ENCODE measurements at regions not wholly inside any gene's neighbourhood (a gene's known extent, or its start where the extent isn't known, plus 50 kb on each side); places are given as distances from the start of the nearest gene placed in this dataset.

DNA sequence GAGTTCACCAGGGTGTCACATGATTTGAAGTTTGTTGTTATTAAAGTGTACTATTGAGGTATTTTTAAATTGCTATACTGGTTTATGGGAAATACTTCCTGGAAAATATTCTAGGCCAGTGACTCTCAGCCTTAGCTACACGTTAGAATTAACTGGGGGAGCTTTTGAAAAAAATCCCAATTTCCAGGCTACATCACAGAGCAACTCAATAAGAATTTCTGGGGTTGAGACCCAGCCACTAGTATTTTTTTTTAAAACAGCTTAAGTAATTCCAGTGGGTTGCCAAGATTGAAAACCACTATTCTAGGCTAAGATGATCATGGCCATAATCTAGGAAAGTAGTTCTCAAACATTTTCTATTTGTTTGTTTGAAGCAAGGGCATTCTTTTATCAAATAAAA, 142.9 kb upstream of the GRIA1 start:
- Histone ChIP-seq H3K4me1 (no peaks in the 10 kb centered on the region), H3K9me3 (no peaks in the 10 kb centered on the region), H3K4me3 (no peak overlapping the region), H3K27ac (no peak overlapping the region), H3K4me2 (no peak overlapping the region)
- TF ChIP-seq, protein P1, sequence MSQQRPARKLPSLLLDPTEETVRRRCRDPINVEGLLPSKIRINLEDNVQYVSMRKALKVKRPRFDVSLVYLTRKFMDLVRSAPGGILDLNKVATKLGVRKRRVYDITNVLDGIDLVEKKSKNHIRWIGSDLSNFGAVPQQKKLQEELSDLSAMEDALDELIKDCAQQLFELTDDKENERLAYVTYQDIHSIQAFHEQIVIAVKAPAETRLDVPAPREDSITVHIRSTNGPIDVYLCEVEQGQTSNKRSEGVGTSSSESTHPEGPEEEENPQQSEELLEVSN (IDR thresholded peaks at IDR 0.05; ENCODE audit: borderline replicate concordance, low read depth) = no peak
- ATAC-seq (no peak), FAIRE-seq (no peak), DNase-seq (ENCODE audit: low read depth in 1 of 2, low spot score in 1 of 2) (no peak)
- ChIA-PET CTCF (no interaction called here), POLR2A (no interaction called here)
- 0% methylated on average over 1 of the region's 1 CpG for WGBS (ENCODE audit: missing lambda C conversion rate)

DNA sequence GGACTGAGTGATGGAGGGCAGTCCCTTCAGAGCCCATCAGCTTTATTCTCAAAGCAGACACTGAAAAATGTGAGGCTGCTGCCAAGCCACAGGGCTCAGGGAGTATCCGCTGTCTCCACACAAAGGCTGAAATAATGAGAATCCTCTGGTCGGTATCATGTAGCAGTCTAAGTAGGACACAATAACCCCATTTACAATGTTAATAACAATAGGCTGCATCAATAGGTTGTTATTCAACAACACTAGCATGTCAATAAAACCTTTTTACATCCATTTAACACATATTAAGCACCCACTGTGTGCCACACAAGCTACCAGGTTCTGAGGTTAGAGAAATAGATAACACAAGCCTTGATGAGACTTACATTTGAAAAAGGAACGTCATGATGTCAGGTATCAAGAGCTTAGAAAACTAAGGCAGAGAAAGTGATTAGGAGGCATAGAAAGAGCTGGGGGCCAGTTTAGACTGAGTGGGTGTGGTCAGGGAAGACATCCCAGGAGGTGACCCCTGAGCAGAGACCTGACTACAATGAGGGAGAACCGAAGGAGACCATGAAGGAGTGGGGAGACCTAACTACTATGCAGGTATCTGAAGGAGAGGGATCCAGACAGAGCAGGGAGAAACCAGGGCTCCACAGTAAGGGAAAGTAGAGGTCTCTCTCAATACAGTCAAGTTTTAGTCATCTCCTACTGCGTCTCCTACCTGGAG, 140.1 kb upstream of the GRIA1 start:
- no peaks in the 10 kb centered on the region for H3K9me3 ChIP-seq
- no peak overlapping the region for H3K4me2 ChIP-seq
- ATAC-seq = no peak
- POLR2A ChIA-PET = no interaction called here
- no peak for DNase-seq (ENCODE audit: low read depth in 1 of 2, low spot score in 1 of 2)
- CTCF ChIA-PET = no interaction called here
- FAIRE-seq = no peak
- H3K4me3 ChIP-seq = no peak overlapping the region
- 11% methylated on average over 5 of the region's 5 CpGs for WGBS (ENCODE audit: missing lambda C conversion rate)
- no peaks in the 10 kb centered on the region for H3K4me1 ChIP-seq
- no peak for TF ChIP-seq BHLHE40 (IDR thresholded peaks at IDR 0.05; ENCODE audit: low read depth, low read length)
- TF ChIP-seq KDM5A (IDR thresholded peaks at IDR 0.05) = no peak
- TF ChIP-seq NFE2L2 (conservative IDR thresholded peaks at IDR 0.05; ENCODE audit: low read length) = no peak
- TF ChIP-seq RFX5 (IDR thresholded peaks at IDR 0.05) = no peak
- no peak for TF ChIP-seq CHD2 (IDR thresholded peaks at IDR 0.05; ENCODE audit: low read length, partially characterized antibody)
- no peak for TF ChIP-seq PHF8 (IDR thresholded peaks at IDR 0.05; ENCODE audit: borderline replicate concordance, low read depth)
- TF ChIP-seq RAD21 (conservative IDR thresholded peaks at IDR 0.05 in 1 of 2, IDR thresholded peaks at IDR 0.05 in 1 of 2) = no peak
- no peak for TF ChIP-seq SREBF2 (IDR thresholded peaks at IDR 0.05)
- no peak for TF ChIP-seq GATA3 (IDR thresholded peaks at IDR 0.05; ENCODE audit: borderline replicate concordance)
- no peak for TF ChIP-seq MAZ (IDR thresholded peaks at IDR 0.05; ENCODE audit: borderline replicate concordance, low read depth, low read length)
- TF ChIP-seq ZFP36 (IDR thresholded peaks at IDR 0.05; ENCODE audit: borderline replicate concordance, partially characterized antibody) = no peak
- no peak for TF ChIP-seq NPAS2 (CRISPR knock-in tag; IDR thresholded peaks at IDR 0.05; ENCODE audit: borderline replicate concordance)
- no peak for TF ChIP-seq HOXB5 (CRISPR knock-in tag; IDR thresholded peaks at IDR 0.05)
- TF ChIP-seq HOXB13 (CRISPR knock-in tag; IDR thresholded peaks at IDR 0.05; ENCODE audit: low read depth) = no peak
- TF ChIP-seq ZNF302 (CRISPR knock-in tag; IDR thresholded peaks at IDR 0.05) = no peak
- TF ChIP-seq, protein P2, sequence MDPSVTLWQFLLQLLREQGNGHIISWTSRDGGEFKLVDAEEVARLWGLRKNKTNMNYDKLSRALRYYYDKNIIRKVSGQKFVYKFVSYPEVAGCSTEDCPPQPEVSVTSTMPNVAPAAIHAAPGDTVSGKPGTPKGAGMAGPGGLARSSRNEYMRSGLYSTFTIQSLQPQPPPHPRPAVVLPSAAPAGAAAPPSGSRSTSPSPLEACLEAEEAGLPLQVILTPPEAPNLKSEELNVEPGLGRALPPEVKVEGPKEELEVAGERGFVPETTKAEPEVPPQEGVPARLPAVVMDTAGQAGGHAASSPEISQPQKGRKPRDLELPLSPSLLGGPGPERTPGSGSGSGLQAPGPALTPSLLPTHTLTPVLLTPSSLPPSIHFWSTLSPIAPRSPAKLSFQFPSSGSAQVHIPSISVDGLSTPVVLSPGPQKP (IDR thresholded peaks at IDR 0.05; ENCODE audit: low read depth, low read length) = no peak
- TF ChIP-seq, protein P3, sequence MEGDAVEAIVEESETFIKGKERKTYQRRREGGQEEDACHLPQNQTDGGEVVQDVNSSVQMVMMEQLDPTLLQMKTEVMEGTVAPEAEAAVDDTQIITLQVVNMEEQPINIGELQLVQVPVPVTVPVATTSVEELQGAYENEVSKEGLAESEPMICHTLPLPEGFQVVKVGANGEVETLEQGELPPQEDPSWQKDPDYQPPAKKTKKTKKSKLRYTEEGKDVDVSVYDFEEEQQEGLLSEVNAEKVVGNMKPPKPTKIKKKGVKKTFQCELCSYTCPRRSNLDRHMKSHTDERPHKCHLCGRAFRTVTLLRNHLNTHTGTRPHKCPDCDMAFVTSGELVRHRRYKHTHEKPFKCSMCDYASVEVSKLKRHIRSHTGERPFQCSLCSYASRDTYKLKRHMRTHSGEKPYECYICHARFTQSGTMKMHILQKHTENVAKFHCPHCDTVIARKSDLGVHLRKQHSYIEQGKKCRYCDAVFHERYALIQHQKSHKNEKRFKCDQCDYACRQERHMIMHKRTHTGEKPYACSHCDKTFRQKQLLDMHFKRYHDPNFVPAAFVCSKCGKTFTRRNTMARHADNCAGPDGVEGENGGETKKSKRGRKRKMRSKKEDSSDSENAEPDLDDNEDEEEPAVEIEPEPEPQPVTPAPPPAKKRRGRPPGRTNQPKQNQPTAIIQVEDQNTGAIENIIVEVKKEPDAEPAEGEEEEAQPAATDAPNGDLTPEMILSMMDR (IDR thresholded peaks at IDR 0.05) = no peak
- TF ChIP-seq FOSB (CRISPR knock-in tag; IDR thresholded peaks at IDR 0.05) = no peak
- TF ChIP-seq MAFK (IDR thresholded peaks at IDR 0.05; ENCODE audit: partially characterized antibody) = no peak
- no peak for TF ChIP-seq TP53 (CRISPR knock-in tag; IDR thresholded peaks at IDR 0.05)
- no peak overlapping the region for H3K27ac ChIP-seq
